GM12875 (cell line): ENCODE measurements at regions not wholly inside any gene's neighbourhood (a gene's known extent, or its start where the extent isn't known, plus 50 kb on each side); places are given as distances from the start of the nearest gene placed in this dataset.

Experiments
- H3K4me3 ChIP-seq: one replicate; pipeline ENCODE4 v1.5.1; 2011; ENCODE audit warnings: low read depth, low read length, control low read depth
- CTCF ChIP-seq: IDR thresholded peaks from 2 replicates; pipeline ENCODE4 v1.5.1; 2011; ENCODE audit warnings: low read depth, mild to moderate bottlenecking, control low read depth, inconsistent platforms, low read length, moderate library complexity, borderline replicate concordance; ENCODE audit not compliant: insufficient read depth

- TF ChIP-seq CTCF: no peak
- H3K4me3 ChIP-seq: no peak overlapping the region
Observed at GRCh38 chr2:217645896-217646295, 356.9 kb downstream of the TNS1 start.

- H3K4me3 ChIP-seq: no peak overlapping the region
- TF ChIP-seq CTCF: no peak
Observed at GRCh38 chr2:217643789-217644301, 358.9 kb downstream of the TNS1 start.

GRCh38 chr2:217642944-217643343, 359.9 kb downstream of the TNS1 start:
- TF ChIP-seq CTCF: no peak
- H3K4me3 ChIP-seq: no peak overlapping the region

- H3K4me3 ChIP-seq: no peak overlapping the region
- no peak for TF ChIP-seq CTCF
Observed at GRCh38 chr2:217641960-217642359, 360.8 kb downstream of the TNS1 start.

GRCh38 chr2:217639481-217639880, 363.3 kb downstream of the TNS1 start:
- no peak overlapping the region for H3K4me3 ChIP-seq
- no peak for TF ChIP-seq CTCF

GRCh38 chr2:217638533-217638932, 364.3 kb downstream of the TNS1 start:
- no peak for TF ChIP-seq CTCF
- H3K4me3 ChIP-seq: no peak overlapping the region

GRCh38 chr2:217638031-217638430, 364.8 kb downstream of the TNS1 start:
- TF ChIP-seq CTCF: no peak
- H3K4me3 ChIP-seq: no peak overlapping the region
